WTC11 (cell line): ENCODE measurements at regions not wholly inside any gene's neighbourhood (a gene's known extent, or its start where the extent isn't known, plus 50 kb on each side); places are given as distances from the start of the nearest gene placed in this dataset.

Experiments
- CBFB ChIP-seq: sonication (generic); formaldehyde crosslinking; IDR thresholded peaks from 2 replicates; pipeline ENCODE4 v1.8.1; 2022; ENCODE audit warnings: mild to moderate bottlenecking, low read depth, missing genetic modification reagents
- E2F1 ChIP-seq: sonication (generic); formaldehyde crosslinking; IDR thresholded peaks from 2 replicates; pipeline ENCODE4 v1.8.0; 2022; ENCODE audit warnings: mild to moderate bottlenecking, missing genetic modification reagents
- FOXP1 ChIP-seq: sonication (generic); formaldehyde crosslinking; IDR thresholded peaks from 2 replicates; pipeline ENCODE4 v1.8.0; 2022; ENCODE audit warnings: missing genetic modification reagents, mild to moderate bottlenecking, moderate library complexity, borderline replicate concordance
- SMAD4 ChIP-seq: sonication (generic); formaldehyde crosslinking; IDR thresholded peaks from 2 replicates; pipeline ENCODE4 v1.8.0; 2022; ENCODE audit warnings: mild to moderate bottlenecking, missing genetic modification reagents
- ZNF232 ChIP-seq: sonication (generic); formaldehyde crosslinking; IDR thresholded peaks from 2 replicates; pipeline ENCODE4 v1.8.0; 2022; ENCODE audit warnings: mild to moderate bottlenecking, missing genetic modification reagents
- ZNF416 ChIP-seq: fragments of 250-450 bp; sonication (Bioruptor Pico); IDR thresholded peaks from 2 replicates; pipeline ENCODE4 v1.9.0; 2021; ENCODE audit warnings: mild to moderate bottlenecking, inconsistent platforms
- TF ChIP-seq, protein P1 (sequence below): sonication (generic); formaldehyde crosslinking; IDR thresholded peaks from 2 replicates; pipeline ENCODE4 v1.8.0; 2022; ENCODE audit warnings: mild to moderate bottlenecking, missing genetic modification reagents
- TF ChIP-seq, protein P2 (sequence below): fragments of 200-600 bp; IDR thresholded peaks from 2 replicates; pipeline ENCODE4 v1.8.0; 2022; ENCODE audit warnings: antibody characterized with exemption
- TF ChIP-seq, protein P3 (sequence below): sonication (generic); formaldehyde crosslinking; IDR thresholded peaks from 2 replicates; pipeline ENCODE4 v1.8.1; 2023; ENCODE audit warnings: mild to moderate bottlenecking, missing genetic modification reagents, borderline replicate concordance
- TF ChIP-seq, protein P4 (sequence below): sonication (generic); formaldehyde crosslinking; IDR thresholded peaks from 2 replicates; pipeline ENCODE4 v1.8.1; 2022; ENCODE audit warnings: missing genetic modification reagents, borderline replicate concordance
- TF ChIP-seq, protein P5 (sequence below): sonication (generic); formaldehyde crosslinking; IDR thresholded peaks from 2 replicates; pipeline ENCODE4 v1.8.1; 2022; ENCODE audit warnings: low read depth, missing genetic modification reagents, borderline replicate concordance
- TF ChIP-seq, protein P6 (sequence below): sonication (generic); formaldehyde crosslinking; conservative IDR thresholded peaks from 2 replicates; pipeline ENCODE4 v1.8.1; 2023; ENCODE audit warnings: mild to moderate bottlenecking, low read depth, missing genetic modification reagents, moderate library complexity

DNA sequence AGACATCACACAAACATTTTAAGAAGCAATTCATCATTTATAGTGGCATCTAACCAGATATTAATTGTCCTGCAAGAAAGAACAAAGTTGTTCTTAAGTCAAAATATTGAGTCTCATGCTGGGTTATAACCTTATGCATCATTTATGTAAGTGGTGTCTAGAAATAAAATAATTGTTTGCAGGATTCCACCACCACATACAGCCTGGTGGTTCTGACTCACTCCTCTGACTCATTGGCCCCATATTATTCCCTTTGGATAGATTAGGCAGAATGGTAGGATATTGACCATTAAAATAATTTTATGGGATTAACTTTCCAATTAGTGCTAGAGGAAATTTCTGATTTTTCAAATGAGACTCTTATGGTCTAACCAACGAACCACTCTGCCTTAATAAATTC, 384.5 kb downstream of the GRXCR1 start:
- TF ChIP-seq, protein P1, sequence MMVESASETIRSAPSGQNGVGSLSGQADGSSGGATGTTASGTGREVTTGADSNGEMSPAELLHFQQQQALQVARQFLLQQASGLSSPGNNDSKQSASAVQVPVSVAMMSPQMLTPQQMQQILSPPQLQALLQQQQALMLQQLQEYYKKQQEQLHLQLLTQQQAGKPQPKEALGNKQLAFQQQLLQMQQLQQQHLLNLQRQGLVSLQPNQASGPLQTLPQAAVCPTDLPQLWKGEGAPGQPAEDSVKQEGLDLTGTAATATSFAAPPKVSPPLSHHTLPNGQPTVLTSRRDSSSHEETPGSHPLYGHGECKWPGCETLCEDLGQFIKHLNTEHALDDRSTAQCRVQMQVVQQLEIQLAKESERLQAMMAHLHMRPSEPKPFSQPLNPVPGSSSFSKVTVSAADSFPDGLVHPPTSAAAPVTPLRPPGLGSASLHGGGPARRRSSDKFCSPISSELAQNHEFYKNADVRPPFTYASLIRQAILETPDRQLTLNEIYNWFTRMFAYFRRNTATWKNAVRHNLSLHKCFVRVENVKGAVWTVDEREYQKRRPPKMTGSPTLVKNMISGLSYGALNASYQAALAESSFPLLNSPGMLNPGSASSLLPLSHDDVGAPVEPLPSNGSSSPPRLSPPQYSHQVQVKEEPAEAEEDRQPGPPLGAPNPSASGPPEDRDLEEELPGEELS = no peak
- TF ChIP-seq E2F1 (CRISPR knock-in tag) (no peak), ZNF232 (CRISPR knock-in tag) (no peak), ZNF416 (CRISPR knock-in tag) (no peak), SMAD4 (CRISPR knock-in tag) (no peak), CBFB (CRISPR knock-in tag) (no peak), FOXP1 (CRISPR knock-in tag) (no peak)
- TF ChIP-seq, protein P2, sequence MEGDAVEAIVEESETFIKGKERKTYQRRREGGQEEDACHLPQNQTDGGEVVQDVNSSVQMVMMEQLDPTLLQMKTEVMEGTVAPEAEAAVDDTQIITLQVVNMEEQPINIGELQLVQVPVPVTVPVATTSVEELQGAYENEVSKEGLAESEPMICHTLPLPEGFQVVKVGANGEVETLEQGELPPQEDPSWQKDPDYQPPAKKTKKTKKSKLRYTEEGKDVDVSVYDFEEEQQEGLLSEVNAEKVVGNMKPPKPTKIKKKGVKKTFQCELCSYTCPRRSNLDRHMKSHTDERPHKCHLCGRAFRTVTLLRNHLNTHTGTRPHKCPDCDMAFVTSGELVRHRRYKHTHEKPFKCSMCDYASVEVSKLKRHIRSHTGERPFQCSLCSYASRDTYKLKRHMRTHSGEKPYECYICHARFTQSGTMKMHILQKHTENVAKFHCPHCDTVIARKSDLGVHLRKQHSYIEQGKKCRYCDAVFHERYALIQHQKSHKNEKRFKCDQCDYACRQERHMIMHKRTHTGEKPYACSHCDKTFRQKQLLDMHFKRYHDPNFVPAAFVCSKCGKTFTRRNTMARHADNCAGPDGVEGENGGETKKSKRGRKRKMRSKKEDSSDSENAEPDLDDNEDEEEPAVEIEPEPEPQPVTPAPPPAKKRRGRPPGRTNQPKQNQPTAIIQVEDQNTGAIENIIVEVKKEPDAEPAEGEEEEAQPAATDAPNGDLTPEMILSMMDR = no peak
- TF ChIP-seq, protein P3, sequence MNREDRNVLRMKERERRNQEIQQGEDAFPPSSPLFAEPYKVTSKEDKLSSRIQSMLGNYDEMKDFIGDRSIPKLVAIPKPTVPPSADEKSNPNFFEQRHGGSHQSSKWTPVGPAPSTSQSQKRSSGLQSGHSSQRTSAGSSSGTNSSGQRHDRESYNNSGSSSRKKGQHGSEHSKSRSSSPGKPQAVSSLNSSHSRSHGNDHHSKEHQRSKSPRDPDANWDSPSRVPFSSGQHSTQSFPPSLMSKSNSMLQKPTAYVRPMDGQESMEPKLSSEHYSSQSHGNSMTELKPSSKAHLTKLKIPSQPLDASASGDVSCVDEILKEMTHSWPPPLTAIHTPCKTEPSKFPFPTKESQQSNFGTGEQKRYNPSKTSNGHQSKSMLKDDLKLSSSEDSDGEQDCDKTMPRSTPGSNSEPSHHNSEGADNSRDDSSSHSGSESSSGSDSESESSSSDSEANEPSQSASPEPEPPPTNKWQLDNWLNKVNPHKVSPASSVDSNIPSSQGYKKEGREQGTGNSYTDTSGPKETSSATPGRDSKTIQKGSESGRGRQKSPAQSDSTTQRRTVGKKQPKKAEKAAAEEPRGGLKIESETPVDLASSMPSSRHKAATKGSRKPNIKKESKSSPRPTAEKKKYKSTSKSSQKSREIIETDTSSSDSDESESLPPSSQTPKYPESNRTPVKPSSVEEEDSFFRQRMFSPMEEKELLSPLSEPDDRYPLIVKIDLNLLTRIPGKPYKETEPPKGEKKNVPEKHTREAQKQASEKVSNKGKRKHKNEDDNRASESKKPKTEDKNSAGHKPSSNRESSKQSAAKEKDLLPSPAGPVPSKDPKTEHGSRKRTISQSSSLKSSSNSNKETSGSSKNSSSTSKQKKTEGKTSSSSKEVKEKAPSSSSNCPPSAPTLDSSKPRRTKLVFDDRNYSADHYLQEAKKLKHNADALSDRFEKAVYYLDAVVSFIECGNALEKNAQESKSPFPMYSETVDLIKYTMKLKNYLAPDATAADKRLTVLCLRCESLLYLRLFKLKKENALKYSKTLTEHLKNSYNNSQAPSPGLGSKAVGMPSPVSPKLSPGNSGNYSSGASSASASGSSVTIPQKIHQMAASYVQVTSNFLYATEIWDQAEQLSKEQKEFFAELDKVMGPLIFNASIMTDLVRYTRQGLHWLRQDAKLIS (CRISPR knock-in tag) = no peak
- TF ChIP-seq, protein P4, sequence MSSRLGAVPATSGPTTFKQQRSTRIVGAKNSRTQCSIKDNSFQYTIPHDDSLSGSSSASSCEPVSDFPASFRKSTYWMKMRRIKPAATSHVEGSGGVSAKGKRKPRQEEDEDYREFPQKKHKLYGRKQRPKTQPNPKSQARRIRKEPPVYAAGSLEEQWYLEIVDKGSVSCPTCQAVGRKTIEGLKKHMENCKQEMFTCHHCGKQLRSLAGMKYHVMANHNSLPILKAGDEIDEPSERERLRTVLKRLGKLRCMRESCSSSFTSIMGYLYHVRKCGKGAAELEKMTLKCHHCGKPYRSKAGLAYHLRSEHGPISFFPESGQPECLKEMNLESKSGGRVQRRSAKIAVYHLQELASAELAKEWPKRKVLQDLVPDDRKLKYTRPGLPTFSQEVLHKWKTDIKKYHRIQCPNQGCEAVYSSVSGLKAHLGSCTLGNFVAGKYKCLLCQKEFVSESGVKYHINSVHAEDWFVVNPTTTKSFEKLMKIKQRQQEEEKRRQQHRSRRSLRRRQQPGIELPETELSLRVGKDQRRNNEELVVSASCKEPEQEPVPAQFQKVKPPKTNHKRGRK = no peak
- TF ChIP-seq, protein P5, sequence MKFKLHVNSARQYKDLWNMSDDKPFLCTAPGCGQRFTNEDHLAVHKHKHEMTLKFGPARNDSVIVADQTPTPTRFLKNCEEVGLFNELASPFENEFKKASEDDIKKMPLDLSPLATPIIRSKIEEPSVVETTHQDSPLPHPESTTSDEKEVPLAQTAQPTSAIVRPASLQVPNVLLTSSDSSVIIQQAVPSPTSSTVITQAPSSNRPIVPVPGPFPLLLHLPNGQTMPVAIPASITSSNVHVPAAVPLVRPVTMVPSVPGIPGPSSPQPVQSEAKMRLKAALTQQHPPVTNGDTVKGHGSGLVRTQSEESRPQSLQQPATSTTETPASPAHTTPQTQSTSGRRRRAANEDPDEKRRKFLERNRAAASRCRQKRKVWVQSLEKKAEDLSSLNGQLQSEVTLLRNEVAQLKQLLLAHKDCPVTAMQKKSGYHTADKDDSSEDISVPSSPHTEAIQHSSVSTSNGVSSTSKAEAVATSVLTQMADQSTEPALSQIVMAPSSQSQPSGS = no peak
- TF ChIP-seq, protein P6, sequence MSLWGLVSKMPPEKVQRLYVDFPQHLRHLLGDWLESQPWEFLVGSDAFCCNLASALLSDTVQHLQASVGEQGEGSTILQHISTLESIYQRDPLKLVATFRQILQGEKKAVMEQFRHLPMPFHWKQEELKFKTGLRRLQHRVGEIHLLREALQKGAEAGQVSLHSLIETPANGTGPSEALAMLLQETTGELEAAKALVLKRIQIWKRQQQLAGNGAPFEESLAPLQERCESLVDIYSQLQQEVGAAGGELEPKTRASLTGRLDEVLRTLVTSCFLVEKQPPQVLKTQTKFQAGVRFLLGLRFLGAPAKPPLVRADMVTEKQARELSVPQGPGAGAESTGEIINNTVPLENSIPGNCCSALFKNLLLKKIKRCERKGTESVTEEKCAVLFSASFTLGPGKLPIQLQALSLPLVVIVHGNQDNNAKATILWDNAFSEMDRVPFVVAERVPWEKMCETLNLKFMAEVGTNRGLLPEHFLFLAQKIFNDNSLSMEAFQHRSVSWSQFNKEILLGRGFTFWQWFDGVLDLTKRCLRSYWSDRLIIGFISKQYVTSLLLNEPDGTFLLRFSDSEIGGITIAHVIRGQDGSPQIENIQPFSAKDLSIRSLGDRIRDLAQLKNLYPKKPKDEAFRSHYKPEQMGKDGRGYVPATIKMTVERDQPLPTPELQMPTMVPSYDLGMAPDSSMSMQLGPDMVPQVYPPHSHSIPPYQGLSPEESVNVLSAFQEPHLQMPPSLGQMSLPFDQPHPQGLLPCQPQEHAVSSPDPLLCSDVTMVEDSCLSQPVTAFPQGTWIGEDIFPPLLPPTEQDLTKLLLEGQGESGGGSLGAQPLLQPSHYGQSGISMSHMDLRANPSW (CRISPR knock-in tag) = no peak
